ENCODE measurements at regions not wholly inside any gene's neighbourhood (a gene's known extent, or its start where the extent isn't known, plus 50 kb on each side); places are given as distances from the start of the nearest gene placed in this dataset.
"Not testable (repeated sequence)": the region's sequence is repeated elsewhere in the genome, so short reads cannot be mapped to it uniquely, and the experiment has no call there.

DNA sequence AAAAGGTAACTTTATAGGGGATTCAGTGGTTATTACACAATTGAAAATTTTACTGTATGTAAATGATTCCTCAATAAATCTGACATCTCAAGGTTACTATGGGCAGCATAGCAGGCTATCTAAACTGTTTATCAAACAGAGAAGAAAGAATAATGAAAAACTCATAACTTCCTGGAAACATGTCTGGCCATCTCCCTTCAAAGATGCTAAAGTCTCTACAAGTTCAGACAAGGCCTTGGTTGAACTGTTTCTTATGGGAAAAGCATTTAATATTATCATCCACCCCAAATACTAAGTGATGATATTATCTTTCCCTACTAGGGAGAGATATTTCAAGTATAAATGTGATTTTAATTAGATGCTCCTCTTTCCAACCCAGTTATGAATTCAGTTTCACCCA, 114.9 kb downstream of the ARRDC4 start:
- Mint-ChIP-seq H3K27me3 (no peaks in the 10 kb centered on the region), H3K27ac (no peak overlapping the region), H3K4me3 (no peak overlapping the region), H3K4me1 (no peaks in the 10 kb centered on the region), H3K9me3 (peaks cover 0 to 4% (median 2%) of the 10 kb centered on the region in 3 donors), H3K36me3 (no peaks in the 10 kb centered on the region)

DNA sequence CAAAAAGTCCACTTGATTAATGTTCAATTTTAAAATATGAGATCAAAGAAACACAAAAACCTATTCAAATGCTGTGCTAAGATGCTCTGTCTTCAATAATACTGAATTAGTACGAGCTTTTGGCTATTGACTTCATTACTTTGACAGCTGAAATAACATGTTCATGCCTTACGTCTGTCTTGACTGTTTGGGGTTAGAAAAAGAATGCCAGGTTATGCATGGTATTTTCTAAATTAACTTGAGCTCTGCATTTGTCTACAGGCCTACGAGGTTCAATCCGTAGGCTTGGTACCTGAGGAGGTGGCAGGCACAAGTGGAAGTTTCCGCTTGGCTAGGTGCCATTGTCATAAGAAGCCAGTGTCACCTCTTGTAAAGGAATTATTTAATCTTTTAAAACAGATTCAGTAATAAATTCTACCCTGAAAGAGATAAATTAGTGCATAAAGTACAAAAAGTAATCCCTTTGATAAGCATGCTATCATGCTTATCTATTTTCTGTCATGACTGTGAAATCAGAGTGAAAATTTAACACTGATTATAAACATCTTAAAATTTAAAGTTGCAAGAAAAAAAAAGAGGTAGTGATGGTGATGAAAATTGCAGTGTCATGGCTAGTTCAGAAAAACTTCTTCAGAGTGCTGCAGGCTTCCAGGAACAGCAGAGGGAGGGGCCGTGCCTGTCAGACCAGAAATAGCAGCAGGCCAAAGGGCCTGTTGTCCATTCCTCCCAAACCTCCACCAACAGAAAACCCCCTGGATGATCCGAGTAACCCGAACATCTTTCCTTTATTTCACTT, 115.7 kb downstream of the ARRDC4 start:
- Mint-ChIP-seq H3K9me3 (peaks cover 0 to under 1% (median 0%) of the 10 kb centered on the region in 3 donors), H3K4me1 (no peaks in the 10 kb centered on the region), H3K36me3 (no peaks in the 10 kb centered on the region), H3K27me3 (no peaks in the 10 kb centered on the region), H3K27ac (no peak overlapping the region), H3K4me3 (no peak overlapping the region)

DNA sequence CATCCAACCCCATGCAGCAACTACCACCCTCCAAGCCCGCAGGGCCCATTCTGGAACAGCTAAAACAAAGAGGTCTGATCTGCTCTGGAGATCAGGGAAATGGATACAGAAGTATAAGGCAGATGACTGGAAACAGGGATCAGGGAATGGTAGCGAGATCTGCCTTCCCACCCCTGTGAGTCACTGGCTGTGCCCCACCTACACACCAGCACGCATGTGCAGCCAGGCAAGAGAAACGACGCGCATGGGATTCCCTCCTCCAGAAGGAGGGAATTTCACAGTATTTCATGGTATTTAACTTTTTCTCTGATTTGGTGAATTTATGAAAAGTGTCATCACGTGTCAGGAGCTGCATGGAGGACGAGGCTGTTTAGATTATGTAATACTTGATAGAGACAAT, 116.7 kb downstream of the ARRDC4 start:
- Mint-ChIP-seq H3K36me3 (no peaks in the 10 kb centered on the region), H3K27me3 (no peaks in the 10 kb centered on the region), H3K27ac (no peak overlapping the region), H3K4me3 (no peak overlapping the region), H3K4me1 (no peaks in the 10 kb centered on the region), H3K9me3 (no peaks in the 10 kb centered on the region)

DNA sequence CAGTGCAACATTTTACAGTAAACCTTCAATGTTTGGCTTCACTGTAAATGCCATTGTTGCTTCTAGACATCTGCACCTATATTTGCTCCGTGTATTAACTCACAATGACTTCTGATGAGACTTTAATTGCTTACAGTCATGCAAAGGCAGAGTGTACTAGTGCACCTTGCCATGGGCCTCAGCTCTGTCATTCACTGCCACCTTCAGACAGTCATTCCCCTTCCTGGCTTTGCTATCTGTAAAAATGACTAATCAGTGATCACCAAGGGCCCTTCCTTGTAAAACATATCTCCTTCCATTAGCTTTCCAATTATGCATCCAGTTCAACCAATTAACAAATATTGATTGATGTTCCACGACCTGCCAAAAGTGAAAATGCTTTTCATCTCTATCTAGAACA, 120.3 kb downstream of the ARRDC4 start:
- H3K36me3 Mint-ChIP-seq: no peaks in the 10 kb centered on the region
- no peak overlapping the region for H3K4me3 Mint-ChIP-seq
- no peak overlapping the region for H3K27ac Mint-ChIP-seq
- H3K27me3 Mint-ChIP-seq: no peaks in the 10 kb centered on the region
- no peaks in the 10 kb centered on the region for H3K9me3 Mint-ChIP-seq
- H3K4me1 Mint-ChIP-seq: no peaks in the 10 kb centered on the region

DNA sequence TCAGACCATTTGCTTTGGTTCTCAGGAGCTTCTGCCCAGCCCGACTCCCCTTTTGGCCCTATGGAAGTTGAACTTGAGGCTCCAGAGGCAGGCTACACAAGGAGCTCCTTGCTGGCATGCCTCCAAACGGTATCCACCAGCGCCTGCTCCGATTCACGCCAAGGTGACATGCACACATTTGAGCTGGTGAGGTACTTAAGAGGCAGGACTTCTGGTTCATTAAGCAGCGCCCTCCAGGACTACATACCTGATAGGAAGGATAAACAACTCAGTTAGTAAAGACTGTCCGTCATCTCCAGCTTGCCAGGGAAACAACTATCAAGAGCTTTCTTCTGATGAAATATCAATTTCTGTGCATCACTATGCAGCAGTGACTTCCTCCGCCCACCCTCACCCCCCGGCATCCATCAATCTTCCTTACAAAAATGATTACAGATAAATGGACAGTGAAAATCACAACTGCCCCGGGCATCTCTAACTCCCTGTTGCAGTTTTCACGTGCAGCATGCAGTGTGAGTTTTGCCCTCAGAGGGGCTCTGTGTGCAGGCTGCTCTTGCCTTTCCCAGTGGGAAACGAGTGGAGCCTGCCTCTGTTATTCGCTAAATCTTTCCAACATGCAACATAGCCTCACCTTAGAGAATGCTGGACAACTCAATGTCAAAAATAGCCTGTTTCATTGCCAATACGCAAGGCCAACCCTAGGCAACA, 122.9 kb downstream of the ARRDC4 start:
- Mint-ChIP-seq H3K27ac (no peak overlapping the region), H3K9me3 (peaks cover 0 to 5% (median 2%) of the 10 kb centered on the region in 3 donors), H3K27me3 (no peaks in the 10 kb centered on the region), H3K4me3 (no peak overlapping the region), H3K36me3 (no peaks in the 10 kb centered on the region), H3K4me1 (no peaks in the 10 kb centered on the region)

DNA sequence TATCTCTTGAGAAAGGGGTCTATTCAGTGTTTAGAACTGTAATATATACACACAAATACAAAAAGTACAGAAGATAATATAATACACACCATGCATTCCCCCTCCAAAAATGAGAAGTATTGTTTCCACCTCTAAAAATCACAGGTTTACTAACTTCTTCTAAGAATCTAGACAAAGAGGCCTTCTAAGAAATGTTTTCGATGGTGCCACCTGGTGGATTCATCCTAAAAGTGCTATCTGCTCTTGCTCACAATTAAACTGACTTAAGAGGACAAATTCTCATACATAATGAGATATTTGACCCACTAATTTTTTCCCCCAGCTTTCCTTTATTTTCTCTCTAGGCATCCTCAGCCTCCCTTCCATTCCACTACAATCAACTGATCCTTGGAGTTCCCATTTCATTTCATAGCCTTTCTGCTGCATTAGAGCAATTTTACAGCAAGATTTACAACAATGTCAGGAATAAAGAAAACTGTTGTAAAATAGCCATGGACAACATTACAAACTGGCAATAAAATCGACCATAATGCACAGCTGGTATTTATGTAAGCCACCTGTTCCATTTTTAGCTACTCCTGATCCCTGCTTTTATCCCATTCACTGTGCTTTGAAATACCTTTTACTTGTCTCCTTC, 124.6 kb downstream of the ARRDC4 start:
- Mint-ChIP-seq H3K27ac (no peak overlapping the region), H3K4me1 (no peaks in the 10 kb centered on the region), H3K4me3 (no peak overlapping the region), H3K9me3 (peaks cover 0 to 5% (median 2%) of the 10 kb centered on the region in 3 donors), H3K36me3 (no peaks in the 10 kb centered on the region), H3K27me3 (no peaks in the 10 kb centered on the region)

DNA sequence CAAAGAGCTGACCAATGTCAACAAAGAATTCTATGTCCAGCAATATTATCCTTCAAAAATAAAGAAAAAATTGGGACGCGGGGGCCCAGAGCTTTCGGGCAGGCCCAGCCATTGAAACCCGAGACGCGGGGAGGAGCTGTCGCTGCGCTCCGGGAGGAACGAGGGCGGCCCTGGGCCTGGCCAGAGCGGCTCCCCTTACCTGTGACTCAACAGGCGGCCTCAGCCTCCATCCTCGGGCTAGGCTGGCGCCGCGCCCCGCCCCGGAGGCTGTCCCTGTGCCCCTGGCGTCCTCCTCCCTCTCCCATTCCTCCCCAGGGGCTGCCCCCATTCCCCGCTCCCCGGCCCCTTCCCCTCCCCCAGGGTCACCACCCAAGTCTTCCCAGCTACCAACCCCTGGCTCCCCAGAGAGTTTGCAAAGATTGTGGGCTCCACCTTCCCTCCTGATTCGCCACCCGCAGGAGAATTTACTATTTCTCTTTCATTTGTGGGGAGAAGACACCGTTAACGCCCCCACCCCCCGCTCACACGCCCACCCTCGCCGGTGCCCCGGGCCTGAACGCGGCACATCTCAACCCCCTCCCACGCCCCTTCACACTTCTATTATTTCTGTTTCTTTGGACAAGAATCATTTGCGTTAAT, 127.9 kb downstream of the ARRDC4 start:
- not testable (repeated sequence) for H3K27ac Mint-ChIP-seq, H3K36me3 Mint-ChIP-seq, H3K9me3 Mint-ChIP-seq, H3K27me3 Mint-ChIP-seq, H3K4me3 Mint-ChIP-seq, H3K4me1 Mint-ChIP-seq

DNA sequence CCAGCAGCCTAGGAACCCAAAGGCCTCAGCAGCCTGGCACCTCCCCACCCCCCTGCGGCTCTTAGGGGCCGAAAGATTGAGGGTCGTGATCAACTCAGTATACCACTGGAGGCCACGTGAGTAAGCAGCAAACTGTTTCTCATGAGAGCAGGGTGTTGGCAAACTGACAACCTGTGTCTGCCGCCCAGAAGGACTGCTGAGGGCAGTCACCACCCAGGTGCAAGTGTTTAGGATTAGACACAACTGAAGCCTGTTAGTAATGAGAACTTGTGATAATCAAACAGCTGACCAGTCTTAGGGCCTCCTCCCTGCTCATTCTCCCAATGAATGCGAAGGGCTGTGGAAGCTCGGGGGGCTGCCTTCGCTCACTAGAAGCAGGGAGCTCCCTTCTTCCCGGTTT, 128.8 kb downstream of the ARRDC4 start:
- not testable (repeated sequence) for H3K27ac Mint-ChIP-seq, H3K27me3 Mint-ChIP-seq, H3K4me1 Mint-ChIP-seq, H3K4me3 Mint-ChIP-seq, H3K36me3 Mint-ChIP-seq, H3K9me3 Mint-ChIP-seq

DNA sequence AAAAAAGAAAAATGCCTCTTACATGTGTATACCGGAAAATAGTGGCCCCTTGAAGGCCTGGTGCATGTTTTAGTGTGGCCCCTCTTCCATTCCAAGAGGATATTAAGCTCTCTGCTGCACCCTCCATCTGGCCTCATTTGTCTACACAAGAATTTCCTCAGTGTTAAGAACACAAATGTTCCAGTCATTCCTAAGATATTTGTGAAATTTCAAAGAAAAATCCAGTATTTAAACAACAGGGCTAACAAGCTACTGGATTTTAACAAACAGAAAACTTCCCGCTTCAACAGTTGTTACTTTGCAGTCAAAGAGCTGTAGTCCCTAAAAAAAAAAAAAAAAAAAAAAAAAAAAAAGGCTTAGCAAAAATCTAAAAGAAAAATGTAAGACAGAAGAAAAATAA, 137.5 kb downstream of the ARRDC4 start:
- H3K27ac Mint-ChIP-seq, H3K9me3 Mint-ChIP-seq, H3K4me1 Mint-ChIP-seq, H3K36me3 Mint-ChIP-seq, H3K4me3 Mint-ChIP-seq, H3K27me3 Mint-ChIP-seq: not testable (repeated sequence)

DNA sequence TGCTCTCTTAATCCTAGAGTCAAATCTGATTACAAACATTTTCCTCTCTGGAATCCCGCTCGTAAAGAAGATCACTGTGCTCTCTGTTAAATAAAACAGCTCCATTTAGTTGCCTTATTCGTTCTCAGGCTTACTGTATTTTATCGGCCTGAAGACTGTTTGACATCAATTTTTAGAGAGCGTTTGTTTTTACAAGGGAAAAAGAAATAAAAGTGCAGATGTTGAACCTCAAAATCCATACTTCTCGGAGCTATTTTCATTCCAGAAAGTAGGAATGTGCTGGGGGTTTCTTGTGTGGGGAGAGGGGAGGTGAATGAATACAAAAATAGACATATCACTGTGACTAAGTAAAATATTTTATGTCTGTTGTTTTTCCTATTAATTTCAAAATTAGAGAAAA, 140.1 kb downstream of the ARRDC4 start:
- H3K27ac Mint-ChIP-seq, H3K27me3 Mint-ChIP-seq, H3K4me1 Mint-ChIP-seq, H3K4me3 Mint-ChIP-seq, H3K9me3 Mint-ChIP-seq, H3K36me3 Mint-ChIP-seq: not testable (repeated sequence)

DNA sequence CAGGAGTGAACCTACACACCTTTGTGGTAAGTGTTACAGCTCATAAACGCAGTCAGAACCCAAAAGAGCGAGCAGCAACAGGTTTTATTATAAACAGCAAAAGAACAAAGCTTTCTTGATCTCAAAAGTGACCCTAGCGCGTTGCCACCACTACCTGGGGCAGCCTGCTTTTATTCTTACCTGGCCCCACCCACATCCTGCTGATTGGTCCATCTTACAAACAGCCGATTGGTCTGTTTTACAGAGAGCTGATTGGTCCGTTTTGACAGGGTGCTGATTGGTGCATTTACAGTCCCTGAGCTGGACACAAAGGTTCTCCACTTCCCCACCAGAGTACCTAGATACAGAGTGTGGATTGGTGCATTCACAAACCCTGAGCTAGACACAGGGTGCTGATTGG, 143.1 kb downstream of the ARRDC4 start:
- no peaks in the 10 kb centered on the region for H3K36me3 Mint-ChIP-seq
- no peak overlapping the region for H3K27ac Mint-ChIP-seq
- no peaks in the 10 kb centered on the region for H3K27me3 Mint-ChIP-seq

DNA sequence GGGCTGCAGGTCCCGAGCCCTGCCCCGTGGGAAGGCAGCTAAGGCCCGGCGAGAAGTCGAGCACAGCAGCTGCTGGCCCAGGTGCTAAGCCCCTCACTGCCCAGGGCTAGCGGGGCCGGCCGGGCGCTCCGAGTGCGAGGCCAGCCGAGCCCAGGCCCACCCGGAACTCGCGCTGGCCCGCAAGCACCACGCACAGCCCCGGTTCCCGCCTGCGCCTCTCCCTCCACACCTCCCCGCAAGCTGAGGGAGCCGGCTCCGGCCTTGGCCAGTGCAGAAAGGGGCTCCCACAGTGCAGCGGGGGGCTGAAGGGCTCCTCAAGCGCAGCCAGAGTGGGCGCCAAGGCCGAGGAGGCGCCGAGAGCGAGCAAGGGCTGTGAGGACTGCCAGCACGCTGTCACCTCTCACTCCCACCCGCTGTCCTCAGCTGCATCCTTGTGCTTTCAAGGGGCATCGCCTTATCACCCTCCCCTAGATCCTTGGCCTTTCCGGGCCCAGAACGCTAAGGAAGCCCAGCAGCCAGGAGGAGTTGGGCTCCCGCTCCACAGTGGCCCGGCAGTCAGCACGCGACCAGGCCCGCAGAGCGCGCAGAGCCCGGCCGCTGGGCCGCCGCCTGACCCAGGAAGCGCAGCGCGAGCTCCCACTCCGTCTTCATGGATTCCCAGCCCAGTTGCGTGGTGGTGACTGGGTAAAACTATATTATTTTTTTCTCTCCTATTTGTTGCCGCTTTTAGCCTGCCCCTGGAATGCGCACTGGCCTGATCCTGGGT, 144.1 kb downstream of the ARRDC4 start:
- H3K36me3 Mint-ChIP-seq, H3K4me1 Mint-ChIP-seq, H3K27ac Mint-ChIP-seq, H3K4me3 Mint-ChIP-seq, H3K9me3 Mint-ChIP-seq, H3K27me3 Mint-ChIP-seq: not testable (repeated sequence)

More for the DNA sequence above, 143.1 kb downstream of the ARRDC4 start:
- H3K9me3 Mint-ChIP-seq: peaks cover 0 to 2% (median 0%) of the 10 kb centered on the region in 3 donors
- H3K4me3 Mint-ChIP-seq: no peak overlapping the region
- no peaks in the 10 kb centered on the region for H3K4me1 Mint-ChIP-seq

DNA sequence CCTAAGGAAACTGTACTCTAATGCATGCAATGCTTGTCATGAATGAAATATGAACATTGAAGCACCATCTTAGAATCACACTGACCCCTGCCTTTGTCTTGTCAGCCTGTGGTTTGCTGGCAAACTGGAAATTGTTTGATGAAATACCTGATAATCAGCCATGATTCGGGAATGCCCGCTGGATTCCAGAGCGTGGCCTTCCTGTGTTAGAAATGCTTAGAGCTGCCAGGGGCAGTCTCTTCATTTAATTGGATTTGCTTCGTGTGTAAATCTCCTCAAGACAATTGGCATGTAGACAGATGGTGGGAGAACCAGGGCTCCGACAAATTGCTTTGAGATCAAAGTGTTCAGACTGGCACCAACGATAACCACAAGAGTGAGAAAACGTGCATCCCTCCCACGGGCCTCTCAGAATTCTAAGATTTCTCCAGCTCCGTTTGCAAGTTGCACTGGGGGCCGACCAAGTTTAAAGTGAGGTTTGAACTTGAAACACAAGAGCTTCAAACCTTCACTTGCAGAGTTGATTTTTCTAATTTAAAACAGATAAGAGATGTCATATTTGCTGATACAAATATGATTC, 146.2 kb downstream of the ARRDC4 start:
- H3K4me1 Mint-ChIP-seq, H3K27ac Mint-ChIP-seq, H3K4me3 Mint-ChIP-seq, H3K36me3 Mint-ChIP-seq, H3K9me3 Mint-ChIP-seq, H3K27me3 Mint-ChIP-seq: not testable (repeated sequence)

DNA sequence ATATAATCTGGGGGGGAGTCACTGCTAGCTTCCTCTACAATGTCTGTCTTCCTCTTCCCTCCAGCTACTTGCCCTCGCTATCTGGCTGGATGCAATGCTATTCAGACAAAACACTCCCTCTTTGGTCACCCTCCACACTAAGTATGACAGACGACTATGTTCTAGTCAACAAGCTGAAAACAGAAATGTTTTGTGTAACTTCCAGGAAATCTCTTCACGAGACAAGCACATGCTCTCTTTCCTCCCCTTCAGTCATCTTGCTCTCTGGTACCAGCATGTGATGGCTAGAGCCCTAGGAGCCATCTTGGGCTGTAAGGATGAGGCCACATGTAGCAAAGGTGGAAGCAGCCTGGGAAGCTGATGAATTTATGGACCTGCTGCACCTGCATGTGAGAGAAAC, 151.3 kb downstream of the ARRDC4 start:
- Mint-ChIP-seq H3K36me3 (no peaks in the 10 kb centered on the region), H3K4me1 (no peaks in the 10 kb centered on the region), H3K4me3 (no peak overlapping the region), H3K27me3 (no peaks in the 10 kb centered on the region), H3K27ac (no peak overlapping the region), H3K9me3 (peaks cover 2 to 4% (median 4%) of the 10 kb centered on the region in 3 donors)

DNA sequence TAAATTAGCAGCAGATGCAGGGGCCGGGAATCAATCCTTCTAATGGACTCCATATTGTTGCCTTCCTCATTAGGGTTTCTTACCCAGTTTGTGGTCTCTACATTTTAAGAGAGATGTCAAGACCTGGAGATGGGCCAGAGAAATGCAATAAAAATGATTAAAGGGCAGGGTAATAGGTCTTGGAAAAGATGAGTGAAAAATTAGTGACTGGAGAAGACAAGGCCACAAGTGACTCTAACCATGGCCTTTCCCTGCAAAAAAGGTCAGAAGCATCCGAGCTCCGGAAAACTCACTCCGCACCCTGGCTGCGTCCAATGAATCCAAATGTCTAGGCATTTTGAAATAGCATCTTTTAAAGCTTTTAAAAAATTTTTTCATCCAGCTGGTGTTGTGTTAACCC, 152.8 kb downstream of the ARRDC4 start:
- Mint-ChIP-seq H3K4me1 (no peaks in the 10 kb centered on the region), H3K4me3 (no peak overlapping the region), H3K27me3 (no peaks in the 10 kb centered on the region), H3K27ac (no peak overlapping the region), H3K9me3 (peaks cover 4 to 6% (median 4%) of the 10 kb centered on the region in 3 donors), H3K36me3 (no peaks in the 10 kb centered on the region)
